OCI-LY7 (cell line): ENCODE measurements at regions not wholly inside any gene's neighbourhood (a gene's known extent, or its start where the extent isn't known, plus 50 kb on each side); places are given as distances from the start of the nearest gene placed in this dataset.

Experiments
- BruUV-seq: library from RNA; stranded (reverse); fragments of 400-500 nt; replicated peaks from 2 replicates; lab custom pipeline; 2021; lab: Mats Ljungman, UMichigan
- CTCF ChIA-PET: fragments of 300-600 bp; sonication (Branson Sonifier 250); formaldehyde crosslinking; loops from one replicate; lab custom pipeline; 2022; ENCODE audit warnings: antibody characterized with exemption; ENCODE audit not compliant: unreplicated experiment; lab: Charles Lee
- POLR2A ChIA-PET: fragments of 300-600 bp; sonication (Branson Sonifier 250); formaldehyde crosslinking; loops from one replicate; lab custom pipeline; 2022; ENCODE audit warnings: antibody characterized with exemption; lab: Charles Lee
- DNase-seq: peaks from one replicate; pipeline ENCODE4 v3.0.0-alpha.2; 2015; ENCODE audit warnings: low spot score
- H2AFZ ChIP-seq: fragments of 200-600 bp; sonication (generic), shearing (Covaris generic); 2 replicates; pipeline ENCODE4 v1.6.1; 2014; ENCODE audit warnings: mild to moderate bottlenecking, antibody characterized with exemption, low read length, moderate library complexity
- H3K27ac ChIP-seq: fragments of 200-600 bp; sonication (generic); 2 replicates; pipeline ENCODE4 v1.5.1; 2014; ENCODE audit warnings: mixed run types, low read depth, mild to moderate bottlenecking, moderate library complexity, low read length, inconsistent platforms; ENCODE audit not compliant: poor library complexity, severe bottlenecking
- H3K36me3 ChIP-seq: fragments of 200-600 bp; sonication (generic); 2 replicates; pipeline ENCODE4 v1.6.1; 2014; ENCODE audit warnings: mild to moderate bottlenecking, antibody characterized with exemption, low read length, moderate library complexity, mixed read lengths; ENCODE audit not compliant: insufficient read depth
- H3K4me1 ChIP-seq: fragments of 200-600 bp; sonication (generic); 2 replicates; pipeline ENCODE4 v1.5.1; 2014; ENCODE audit warnings: mild to moderate bottlenecking, low read length; ENCODE audit not compliant: insufficient read depth, poor library complexity, severe bottlenecking
- H3K4me2 ChIP-seq: fragments of 200-600 bp; sonication (generic); 2 replicates; pipeline ENCODE4 v1.6.1; 2014; ENCODE audit warnings: mild to moderate bottlenecking, low read length
- H3K4me3 ChIP-seq: fragments of 200-600 bp; sonication (generic); 2 replicates; pipeline ENCODE4 v1.5.1; 2014; ENCODE audit warnings: mild to moderate bottlenecking, low read depth, low read length; ENCODE audit not compliant: poor library complexity, severe bottlenecking
- H3K79me2 ChIP-seq: fragments of 200-600 bp; sonication (generic); 2 replicates; pipeline ENCODE4 v1.6.1; 2016; ENCODE audit warnings: low read depth, mild to moderate bottlenecking, low read length, moderate library complexity, mixed read lengths; ENCODE audit not compliant: insufficient read depth
- H3K9me2 ChIP-seq: fragments of 200-600 bp; sonication (generic); 2 replicates; pipeline ENCODE4 v1.6.1; 2016; ENCODE audit warnings: mild to moderate bottlenecking, low read length, mixed read lengths; ENCODE audit not compliant: insufficient read depth
- H3K9me3 ChIP-seq: fragments of 200-600 bp; sonication (generic); 2 replicates; pipeline ENCODE4 v1.6.1; 2014; ENCODE audit warnings: mild to moderate bottlenecking, mixed run types, low read length, mixed read lengths
- H4K20me1 ChIP-seq: fragments of 200-600 bp; sonication (generic); 2 replicates; pipeline ENCODE4 v1.6.1; 2014; ENCODE audit warnings: mild to moderate bottlenecking, antibody characterized with exemption, low read length, moderate library complexity, mixed read lengths; ENCODE audit not compliant: insufficient read depth
- EZH2phosphoT487 ChIP-seq: fragments of 200-600 bp; sonication (generic); IDR thresholded peaks from 2 replicates; pipeline ENCODE4 v1.6.1; 2018; ENCODE audit warnings: low read depth, borderline replicate concordance, mild to moderate bottlenecking, mixed run types, antibody characterized with exemption, low read length, moderate library complexity, mixed read lengths
- intact Hi-C: fragments of 100-400 bp; cut with micrococcal nuclease; formaldehyde crosslinking; loops from one replicate; pipeline ENCODE4 v1.10.0; 2022; ENCODE audit not compliant: unreplicated experiment
- TF ChIP-seq, protein P1 (sequence below): fragments of 200-600 bp; sonication (generic); conservative IDR thresholded peaks from 2 replicates; pipeline ENCODE4 v1.5.1; 2014; ENCODE audit warnings: mild to moderate bottlenecking, antibody characterized with exemption, low read length, moderate library complexity, mixed read lengths

DNA sequence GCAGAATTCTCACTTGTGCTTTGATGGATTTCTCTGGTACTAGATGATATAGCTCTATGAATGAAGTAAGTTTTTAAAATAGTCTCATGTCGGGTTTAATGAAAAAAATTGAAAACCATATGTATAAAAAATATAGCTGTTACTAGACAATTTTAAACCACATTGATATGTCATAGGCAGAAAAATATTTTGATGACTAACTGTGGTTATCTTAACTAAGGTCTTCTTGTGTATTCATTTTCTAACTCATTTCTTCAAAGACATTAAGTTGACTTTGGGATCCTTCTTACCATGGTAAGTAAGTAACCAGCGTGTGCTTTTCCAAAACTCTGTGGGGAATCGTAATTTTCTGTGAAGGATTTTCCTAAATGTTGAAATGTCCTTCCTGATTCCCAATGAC lies 160.9 kb upstream of the COL3A1 start:
- DNase-seq: no peak
- no peak for TF ChIP-seq EZH2phosphoT487
- TF ChIP-seq, protein P1, sequence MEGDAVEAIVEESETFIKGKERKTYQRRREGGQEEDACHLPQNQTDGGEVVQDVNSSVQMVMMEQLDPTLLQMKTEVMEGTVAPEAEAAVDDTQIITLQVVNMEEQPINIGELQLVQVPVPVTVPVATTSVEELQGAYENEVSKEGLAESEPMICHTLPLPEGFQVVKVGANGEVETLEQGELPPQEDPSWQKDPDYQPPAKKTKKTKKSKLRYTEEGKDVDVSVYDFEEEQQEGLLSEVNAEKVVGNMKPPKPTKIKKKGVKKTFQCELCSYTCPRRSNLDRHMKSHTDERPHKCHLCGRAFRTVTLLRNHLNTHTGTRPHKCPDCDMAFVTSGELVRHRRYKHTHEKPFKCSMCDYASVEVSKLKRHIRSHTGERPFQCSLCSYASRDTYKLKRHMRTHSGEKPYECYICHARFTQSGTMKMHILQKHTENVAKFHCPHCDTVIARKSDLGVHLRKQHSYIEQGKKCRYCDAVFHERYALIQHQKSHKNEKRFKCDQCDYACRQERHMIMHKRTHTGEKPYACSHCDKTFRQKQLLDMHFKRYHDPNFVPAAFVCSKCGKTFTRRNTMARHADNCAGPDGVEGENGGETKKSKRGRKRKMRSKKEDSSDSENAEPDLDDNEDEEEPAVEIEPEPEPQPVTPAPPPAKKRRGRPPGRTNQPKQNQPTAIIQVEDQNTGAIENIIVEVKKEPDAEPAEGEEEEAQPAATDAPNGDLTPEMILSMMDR: no peak
- intact Hi-C loops: no loop called here
- H3K79me2 ChIP-seq: no peaks in the 10 kb centered on the region
- H3K4me1 ChIP-seq: no peaks in the 10 kb centered on the region
- H3K9me2 ChIP-seq: no peaks in the 10 kb centered on the region
- ChIA-PET CTCF (no interaction called here), POLR2A (no interaction called here)
- H4K20me1 ChIP-seq: no peaks in the 10 kb centered on the region
- H2AFZ ChIP-seq: no peak overlapping the region
- H3K9me3 ChIP-seq: no peaks in the 10 kb centered on the region
- no TSS peak for BruUV-seq
- no peak overlapping the region for H3K4me3 ChIP-seq
- no peak overlapping the region for H3K4me2 ChIP-seq
- no peaks in the 10 kb centered on the region for H3K36me3 ChIP-seq
- H3K27ac ChIP-seq: no peak overlapping the region

DNA sequence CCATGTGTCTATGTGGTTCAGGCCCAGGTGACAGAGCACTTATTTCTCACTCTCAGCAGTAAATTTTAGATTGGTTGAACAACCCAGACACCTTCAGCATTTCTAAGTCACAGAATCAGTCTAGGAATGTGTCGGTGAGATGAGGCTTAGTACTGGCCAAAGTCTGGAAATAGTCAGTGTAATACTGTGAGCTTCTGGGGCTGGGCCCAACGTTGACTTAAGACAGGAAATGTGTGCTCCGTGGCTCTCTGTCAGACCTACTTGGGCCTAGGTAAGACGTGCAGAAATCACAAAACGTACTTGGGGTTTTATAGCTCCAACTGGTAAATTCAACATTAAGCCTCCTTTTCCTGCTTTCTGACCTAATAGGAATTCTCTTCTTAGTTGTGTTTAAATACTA lies 160.3 kb upstream of the COL3A1 start:
- ChIA-PET CTCF (no interaction called here), POLR2A (interaction anchor here (0.6 kb wide), 1 partner anchor 9 kb away, joined by 5 read pairs; no protein-coding TSS in a partner anchor)
- Histone ChIP-seq H3K79me2 (no peaks in the 10 kb centered on the region), H3K4me3 (no peak overlapping the region), H3K36me3 (no peaks in the 10 kb centered on the region), H4K20me1 (no peaks in the 10 kb centered on the region), H3K9me2 (no peaks in the 10 kb centered on the region), H3K4me2 (no peak overlapping the region), H3K9me3 (no peaks in the 10 kb centered on the region), H2AFZ (no peak overlapping the region), H3K27ac (no peak overlapping the region), H3K4me1 (no peaks in the 10 kb centered on the region)
- no peak for DNase-seq
- TF ChIP-seq EZH2phosphoT487: no peak
- TF ChIP-seq, protein P1: no peak
- intact Hi-C loops: no loop called here
- BruUV-seq: no TSS peak

DNA sequence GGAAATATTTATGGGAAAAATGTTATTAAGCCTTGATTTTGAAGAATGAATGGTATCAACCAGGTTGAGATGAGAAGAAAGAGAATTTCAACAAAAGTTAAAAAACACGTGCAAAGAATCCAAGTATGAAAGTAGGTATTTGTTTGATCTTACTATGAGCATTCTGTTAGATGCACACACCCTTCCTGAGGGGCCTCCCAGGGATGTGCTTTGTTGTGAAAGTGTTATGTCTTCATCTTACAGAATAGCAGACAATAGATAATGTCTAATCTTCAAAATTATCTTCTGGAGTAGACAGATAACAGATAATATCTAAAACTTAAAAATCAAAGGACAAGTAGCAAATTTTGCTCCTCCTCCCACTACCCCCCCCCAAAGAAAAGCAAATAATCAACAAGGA lies 155.2 kb upstream of the COL3A1 start:
- intact Hi-C loops: no loop called here
- no peak for TF ChIP-seq EZH2phosphoT487
- TF ChIP-seq, protein P1: no peak
- no peak for DNase-seq
- Histone ChIP-seq H2AFZ (no peak overlapping the region), H3K9me2 (no peaks in the 10 kb centered on the region), H3K79me2 (no peaks in the 10 kb centered on the region), H4K20me1 (no peaks in the 10 kb centered on the region), H3K4me3 (no peak overlapping the region), H3K4me1 (no peaks in the 10 kb centered on the region), H3K4me2 (no peak overlapping the region), H3K9me3 (no peaks in the 10 kb centered on the region), H3K36me3 (no peaks in the 10 kb centered on the region), H3K27ac (no peak overlapping the region)
- ChIA-PET POLR2A (interaction anchor here (0.6 kb wide), 2 partner anchors 367 to 955 kb away, joined by 3 read pairs; no protein-coding TSS in a partner anchor), CTCF (no interaction called here)
- no TSS peak for BruUV-seq
